Keratinocyte (primary cell): ENCODE measurements at regions not wholly inside any gene's neighbourhood (a gene's known extent, or its start where the extent isn't known, plus 50 kb on each side); places are given as distances from the start of the nearest gene placed in this dataset.

Experiments used
- DNase-seq: peaks from one replicate; pipeline ENCODE4 v3.0.0-alpha.2; 2011; ENCODE audit warnings: low read depth, missing footprints, low spot score
- FAIRE-seq: peaks from 2 replicates; lab custom pipeline; 2011; peaks lifted over from hg19 to GRCh38; lab: Jason Lieb, UNC
- H2AFZ ChIP-seq: 2 replicates; pipeline ENCODE4 v1.6.0; 2012; ENCODE audit warnings: low read length, control low read depth, inconsistent platforms; ENCODE audit not compliant: control insufficient read depth
- H3K27ac ChIP-seq: 2 replicates; pipeline ENCODE4 v1.5.1; 2011; ENCODE audit warnings: low read length; ENCODE audit not compliant: control insufficient read depth, insufficient read depth
- H3K27me3 ChIP-seq: 3 replicates; pipeline ENCODE4 v1.6.0; 2011; ENCODE audit warnings: low read length; ENCODE audit not compliant: control insufficient read depth, insufficient read depth; ENCODE audit errors: extremely low read depth
- H3K36me3 ChIP-seq, 2 experiments: 2 replicates in 1 of 2; 3 replicates in 1 of 2; pipeline ENCODE4 v1.5.1; 2011; ENCODE audit warnings: low read length in 2 of 2, mild to moderate bottlenecking in 1 of 2; ENCODE audit not compliant: control insufficient read depth in 2 of 2, insufficient read depth in 2 of 2; ENCODE audit errors: extremely low read depth in 1 of 2
- H3K4me1 ChIP-seq: 3 replicates; pipeline ENCODE4 v1.5.1; 2011; ENCODE audit warnings: low read length; ENCODE audit not compliant: control insufficient read depth, insufficient read depth; ENCODE audit errors: extremely low read depth
- H3K4me2 ChIP-seq: 3 replicates; pipeline ENCODE4 v1.6.0; 2011; ENCODE audit warnings: low read depth, low read length; ENCODE audit not compliant: control insufficient read depth, insufficient read depth; ENCODE audit errors: extremely low read depth
- H3K4me3 ChIP-seq, 3 experiments: fragments of 200-600 bp in 1 of 3; sonication (generic) in 1 of 3; 2 replicates in 2 of 3; 3 replicates in 1 of 3; pipeline ENCODE4 v1.5.1; 2011 to 2016; ENCODE audit warnings: low read length in 3 of 3, mild to moderate bottlenecking in 3 of 3, control low read depth in 2 of 3, inconsistent platforms in 1 of 3, low read depth in 1 of 3, mixed read lengths in 1 of 3, mixed run types in 1 of 3, moderate library complexity in 1 of 3; ENCODE audit not compliant: control insufficient read depth in 2 of 3, insufficient read depth in 2 of 3; ENCODE audit errors: extremely low read depth in 1 of 3
- H3K79me2 ChIP-seq: 2 replicates; pipeline ENCODE4 v1.6.0; 2012; ENCODE audit warnings: low read length; ENCODE audit not compliant: control insufficient read depth, insufficient read depth
- H3K9ac ChIP-seq: 3 replicates; pipeline ENCODE4 v1.6.0; 2011; ENCODE audit warnings: low read length; ENCODE audit not compliant: control insufficient read depth, insufficient read depth; ENCODE audit errors: extremely low read depth
- H3K9me1 ChIP-seq: 3 replicates; pipeline ENCODE4 v1.6.0; 2011; ENCODE audit warnings: low read length; ENCODE audit not compliant: control insufficient read depth, insufficient read depth; ENCODE audit errors: extremely low read depth
- H3K9me3 ChIP-seq: 2 replicates; pipeline ENCODE4 v1.5.1; 2012; ENCODE audit warnings: low read depth, low read length; ENCODE audit not compliant: control insufficient read depth
- H4K20me1 ChIP-seq: 3 replicates; pipeline ENCODE4 v1.6.0; 2011; ENCODE audit warnings: low read length; ENCODE audit not compliant: control insufficient read depth, insufficient read depth; ENCODE audit errors: extremely low read depth
- CTCF ChIP-seq, 3 experiments: IDR thresholded peaks in 1 of 3; conservative IDR thresholded peaks in 1 of 3; optimal IDR thresholded peaks in 1 of 3; 2 replicates in 2 of 3; 3 replicates in 1 of 3; pipeline versions ENCODE3 to v1.5.1; 2011; ENCODE audit warnings: low read length in 3 of 3, mild to moderate bottlenecking in 3 of 3, moderate library complexity in 2 of 3, control low read depth in 1 of 3, inconsistent platforms in 1 of 3; ENCODE audit not compliant: insufficient read depth in 2 of 3; ENCODE audit errors: extremely low read depth in 1 of 3
- EZH2 ChIP-seq: IDR thresholded peaks from one replicate; pipeline ENCODE4 v1.6.1; 2012; ENCODE audit warnings: inconsistent platforms, mild to moderate bottlenecking, low read length, moderate library complexity
- dilution Hi-C: fragments of 300-500 bp; cut with MboI; formaldehyde crosslinking; loops from one replicate; pipeline ENCODE4 v1.7.0; 2020; ENCODE audit warnings: low sequenced_read_pairs; ENCODE audit not compliant: extremely low pct_ligation_motif_present

DNA sequence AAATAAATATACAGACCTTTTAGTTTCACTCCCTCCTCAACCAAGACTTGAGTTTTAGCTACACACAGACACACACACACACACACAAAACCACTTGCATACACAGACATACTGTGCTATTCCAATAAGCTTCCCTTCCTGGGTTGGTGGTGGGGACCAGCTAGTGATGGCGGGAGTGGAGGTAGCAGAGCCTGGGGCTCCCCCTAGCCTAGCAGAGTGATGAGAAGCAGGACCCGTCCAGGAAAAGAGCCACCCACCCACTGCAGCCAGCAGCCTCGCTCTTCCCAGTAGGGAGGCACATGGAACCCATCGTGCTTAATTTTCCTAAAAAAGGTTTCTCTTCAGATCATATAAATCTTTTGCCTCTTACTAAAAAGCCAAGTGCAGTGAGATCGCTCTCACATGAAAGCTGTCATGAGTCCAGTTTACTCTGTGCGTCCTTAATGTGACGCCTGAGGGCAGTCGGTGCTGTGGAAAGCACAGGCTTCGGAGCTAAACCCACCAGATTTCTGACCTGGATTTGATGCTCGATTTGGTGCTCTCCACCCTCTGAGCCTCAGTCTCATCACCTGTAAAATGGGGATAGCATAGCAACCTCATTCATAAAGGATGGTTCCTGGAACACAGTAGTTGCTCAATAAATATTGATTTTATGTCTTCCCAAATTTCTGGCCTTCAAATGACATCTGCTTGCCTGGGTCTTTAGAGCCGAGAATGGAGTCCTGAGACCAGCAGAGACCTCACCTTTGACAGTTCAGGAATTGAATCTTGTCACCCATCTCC lies 60.1 kb upstream of the YWHAQ start:
- Histone ChIP-seq H3K79me2 (no peaks in the 10 kb centered on the region), H3K9ac (no peak overlapping the region), H3K4me2 (no peak overlapping the region), H3K36me3 (no peaks in the 10 kb centered on the region), H4K20me1 (no peaks in the 10 kb centered on the region), H3K27me3 (no peaks in the 10 kb centered on the region), H3K27ac (no peak overlapping the region), H3K4me3 (no peak overlapping the region), H3K9me1 (no peaks in the 10 kb centered on the region), H3K9me3 (no peaks in the 10 kb centered on the region), H3K4me1 (peaks cover 10% of the 10 kb centered on the region), H2AFZ (no peak overlapping the region)
- no peak for FAIRE-seq
- no peak for DNase-seq
- dilution Hi-C loops, result no loop called here
- TF ChIP-seq CTCF (optimal IDR thresholded peaks at IDR 0.05 in 1 of 3, IDR thresholded peaks at IDR 0.05 in 1 of 3, conservative IDR thresholded peaks at IDR 0.05 in 1 of 3; ENCODE audit: extremely low read depth in 1 of 3, insufficient read depth in 2 of 3, low read length in 3 of 3), result no peak
- TF ChIP-seq EZH2, result no peak

GRCh38 chr2:9692456-9693195 lies 61.8 kb upstream of the YWHAQ start:
- dilution Hi-C loops, result no loop called here
- H3K9me1 ChIP-seq, result no peaks in the 10 kb centered on the region
- no peaks in the 10 kb centered on the region for H3K36me3 ChIP-seq
- TF ChIP-seq EZH2 (no peak), CTCF (optimal IDR thresholded peaks at IDR 0.05 in 1 of 3, IDR thresholded peaks at IDR 0.05 in 1 of 3, conservative IDR thresholded peaks at IDR 0.05 in 1 of 3; ENCODE audit: extremely low read depth in 1 of 3, insufficient read depth in 2 of 3, low read length in 3 of 3) (no peak)
- peak overlapping the region; percentile 51 for H3K9ac ChIP-seq
- DNase-seq, result no peak
- H3K27ac ChIP-seq, result peak overlapping the region; percentile 56
- peak overlapping the region; percentile 82 for H2AFZ ChIP-seq
- no peak for FAIRE-seq
- H3K4me1 ChIP-seq, result peaks cover 20% of the 10 kb centered on the region
- H3K27me3 ChIP-seq, result no peaks in the 10 kb centered on the region
- H4K20me1 ChIP-seq, result no peaks in the 10 kb centered on the region
- H3K4me3 ChIP-seq, result peak overlapping the region in 2 of 3 experiments; percentile 0 to 37
- H3K9me3 ChIP-seq, result no peaks in the 10 kb centered on the region
- H3K4me2 ChIP-seq, result peak overlapping the region; percentile 67
- no peaks in the 10 kb centered on the region for H3K79me2 ChIP-seq
